ENCODE measurements at regions not wholly inside any gene's neighbourhood (a gene's known extent, or its start where the extent isn't known, plus 50 kb on each side); places are given as distances from the start of the nearest gene placed in this dataset.

GRCh38 chr12:97184127-97184773 is 277.2 kb downstream of the NEDD1 start:
- no peak for TF ChIP-seq CTCF (IDR thresholded peaks at IDR 0.05; ENCODE audit: borderline replicate concordance)
- intact Hi-C loops (cut with micrococcal nuclease) = no loop called here
- no peaks in the 10 kb centered on the region for H3K4me1 ChIP-seq

GRCh38 chr12:97185567-97185966 is 277.0 kb upstream of the RMST start:
- Histone ChIP-seq H3K4me3 (no peak overlapping the region), H3K9me3 (replicated peaks) (peaks cover 17% of the 10 kb centered on the region), H3K4me1 (no peaks in the 10 kb centered on the region), H3K27me3 (ENCODE audit: low read depth) (no peaks in the 10 kb centered on the region), H3K27ac (replicated peaks) (no peak overlapping the region), H3K36me3 (no peaks in the 10 kb centered on the region)
- intact Hi-C loops (cut with micrococcal nuclease) = no loop called here
- DNase-seq = no peak
- TF ChIP-seq CTCF (IDR thresholded peaks at IDR 0.05; ENCODE audit: borderline replicate concordance) = no peak

More at GRCh38 chr12:97184127-97184773, 277.2 kb downstream of the NEDD1 start:
- peaks cover 13% of the 10 kb centered on the region for H3K9me3 ChIP-seq (replicated peaks)
- DNase-seq = no peak
- no peaks in the 10 kb centered on the region for H3K36me3 ChIP-seq
- no peak overlapping the region for H3K4me3 ChIP-seq
- no peak overlapping the region for H3K27ac ChIP-seq (replicated peaks)
- no peaks in the 10 kb centered on the region for H3K27me3 ChIP-seq (ENCODE audit: low read depth)

- no peak for DNase-seq
- Histone ChIP-seq H3K4me3 (no peak overlapping the region), H3K27me3 (ENCODE audit: low read depth) (no peaks in the 10 kb centered on the region), H3K36me3 (no peaks in the 10 kb centered on the region), H3K9me3 (replicated peaks) (peaks cover 47% of the 10 kb centered on the region), H3K4me1 (no peaks in the 10 kb centered on the region), H3K27ac (replicated peaks) (no peak overlapping the region)
- intact Hi-C loops (cut with micrococcal nuclease) = no loop called here
- no peak for TF ChIP-seq CTCF (IDR thresholded peaks at IDR 0.05; ENCODE audit: borderline replicate concordance)
Observed at GRCh38 chr12:97194546-97194945, 268.1 kb upstream of the RMST start.

GRCh38 chr12:97200181-97200580 is 262.4 kb upstream of the RMST start:
- peaks cover 23% of the 10 kb centered on the region for H3K9me3 ChIP-seq (replicated peaks)
- no peak overlapping the region for H3K27ac ChIP-seq (replicated peaks)
- no peaks in the 10 kb centered on the region for H3K36me3 ChIP-seq
- intact Hi-C loops (cut with micrococcal nuclease) = no loop called here
- H3K27me3 ChIP-seq (ENCODE audit: low read depth) = no peaks in the 10 kb centered on the region
- no peak for TF ChIP-seq CTCF (IDR thresholded peaks at IDR 0.05; ENCODE audit: borderline replicate concordance)
- H3K4me1 ChIP-seq = no peaks in the 10 kb centered on the region
- DNase-seq = no peak
- H3K4me3 ChIP-seq = no peak overlapping the region

- no peak for TF ChIP-seq CTCF (IDR thresholded peaks at IDR 0.05; ENCODE audit: borderline replicate concordance)
- H3K4me3 ChIP-seq = no peak overlapping the region
- H3K27me3 ChIP-seq (ENCODE audit: low read depth) = no peaks in the 10 kb centered on the region
- H3K27ac ChIP-seq (replicated peaks) = no peak overlapping the region
- intact Hi-C loops (cut with micrococcal nuclease) = no loop called here
- DNase-seq = no peak
- H3K4me1 ChIP-seq = no peaks in the 10 kb centered on the region
- H3K36me3 ChIP-seq = no peaks in the 10 kb centered on the region
- peaks cover 21% of the 10 kb centered on the region for H3K9me3 ChIP-seq (replicated peaks)
Observed at GRCh38 chr12:97203408-97203807, 259.2 kb upstream of the RMST start.
